Lung (tissue), 11 donors: ENCODE measurements at regions not wholly inside any gene's neighbourhood (a gene's known extent, or its start where the extent isn't known, plus 50 kb on each side); places are given as distances from the start of the nearest gene placed in this dataset.

ENCODE experiments used
- ATAC-seq: fragments of 200-7000 bp; cut with Tn5 transposase; one replicate; pipeline ENCODE4 v1.9.1; 2020; ENCODE audit warnings: moderate number of reproducible peaks; ENCODE audit not compliant: insufficient read depth, low FRiP score
- DNase-seq, 3 donors: peaks; one replicate each; pipeline ENCODE4 v3.0.0-alpha.2; 2013 to 2017
- H3K27ac ChIP-seq, 2 donors: one replicate each; pipeline ENCODE4 v1.5.1; 2013; ENCODE audit warnings: mild to moderate bottlenecking in 2 of 2, moderate library complexity in 2 of 2, control low read depth in 1 of 2, inconsistent platforms in 1 of 2, low read depth in 1 of 2, low read length in 1 of 2
- H3K27me3 ChIP-seq, 3 donors: one replicate each; pipeline ENCODE4 v1.5.1; 2013; ENCODE audit warnings: low read length in 2 of 3; ENCODE audit not compliant: control insufficient read depth in 3 of 3, insufficient read depth in 3 of 3
- H3K36me3 ChIP-seq, 4 donors: one replicate each; pipeline ENCODE4 v1.5.1; 2013; ENCODE audit warnings: low read length in 4 of 4, mild to moderate bottlenecking in 1 of 4, moderate library complexity in 1 of 4; ENCODE audit not compliant: control insufficient read depth in 4 of 4, insufficient read depth in 4 of 4
- H3K4me1 ChIP-seq, 5 donors: one replicate each; pipeline ENCODE4 v1.5.1; 2013; ENCODE audit warnings: low read length in 5 of 5, mild to moderate bottlenecking in 2 of 5, moderate library complexity in 1 of 5; ENCODE audit not compliant: control insufficient read depth in 5 of 5, insufficient read depth in 5 of 5
- H3K4me3 ChIP-seq: one replicate; pipeline ENCODE4 v1.5.1; 2013; ENCODE audit warnings: mild to moderate bottlenecking, control low read depth, moderate library complexity
- H3K9ac ChIP-seq, 2 donors: one replicate each; pipeline ENCODE4 v1.5.1; 2013; ENCODE audit warnings: low read length in 2 of 2, control low read depth in 1 of 2; ENCODE audit not compliant: insufficient read depth in 1 of 2
- H3K9me3 ChIP-seq, 4 donors: one replicate each; pipeline ENCODE4 v1.5.1; 2013; ENCODE audit warnings: low read length in 3 of 4, mild to moderate bottlenecking in 1 of 4, moderate library complexity in 1 of 4; ENCODE audit not compliant: control insufficient read depth in 4 of 4, insufficient read depth in 3 of 4
- CTCF ChIP-seq: IDR thresholded peaks from 2 replicates; pipeline ENCODE4 v1.5.1; 2012; ENCODE audit warnings: mild to moderate bottlenecking; ENCODE audit errors: control extremely low read depth, extremely low read depth
- WGBS, 2 donors: extraction: QIAGEN DNeasy Blood & Tissue Kit; methylation state at CpG; one replicate each; pipeline ENCODE4 v1.1.7; 2013; 5-methylcytosine and 5-hydroxymethylcytosine counted together
- donor health status: control.
- donor health status: control.
- donor health status: Bipolar disorder and iron deficiency.
- donor health status: healthy.
- donor health status: DM: yes; HTN: yes; CAD: no.

DNA sequence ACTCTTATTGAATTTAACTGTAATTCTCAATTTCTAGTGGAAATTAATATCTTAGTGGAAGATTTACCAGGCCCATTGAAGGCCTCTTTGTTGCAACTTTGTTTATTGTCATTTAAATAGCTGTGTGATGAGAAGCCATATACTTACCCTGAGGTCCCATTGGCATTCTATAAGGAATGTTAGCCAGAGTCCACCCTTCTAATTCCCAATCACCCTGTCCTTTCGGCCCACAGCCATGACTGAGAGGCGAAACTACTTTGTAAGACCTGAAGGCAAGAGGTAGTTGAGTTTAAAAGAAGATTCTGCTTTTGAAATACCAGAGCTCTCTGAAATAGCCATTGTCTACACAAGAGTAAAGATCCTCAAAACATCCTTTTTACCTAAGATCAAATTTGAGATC is 290.5 kb upstream of the RARB start:
- Histone ChIP-seq H3K9ac (no peak overlapping the region), H3K4me3 (no peak overlapping the region), H3K4me1 (peaks cover 0 to 9% (median 0%) of the 10 kb centered on the region in 5 donors), H3K27ac (no peak overlapping the region), H3K36me3 (no peaks in the 10 kb centered on the region), H3K9me3 (peaks cover 0 to 3% (median 0%) of the 10 kb centered on the region in 4 donors), H3K27me3 (no peaks in the 10 kb centered on the region)
- ATAC-seq (no peak), DNase-seq (no peak)
- 93 to 95% methylated on average over 2 of the region's 2 CpGs for WGBS, 2 donors
- TF ChIP-seq CTCF: no peak

GRCh38 chr3:25139267-25139666 is 288.8 kb upstream of the RARB start:
- Histone ChIP-seq H3K4me3 (no peak overlapping the region), H3K36me3 (no peaks in the 10 kb centered on the region), H3K27ac (no peak overlapping the region), H3K9me3 (peaks cover 0 to 3% (median 0%) of the 10 kb centered on the region in 4 donors), H3K27me3 (no peaks in the 10 kb centered on the region), H3K4me1 (peaks cover 0 to 10% (median 0%) of the 10 kb centered on the region in 5 donors), H3K9ac (no peak overlapping the region)
- 92 to 94% methylated on average over 1 of the region's 1 CpG for WGBS, 2 donors
- no peak for TF ChIP-seq CTCF
- DNase-seq (no peak), ATAC-seq (no peak)

DNA sequence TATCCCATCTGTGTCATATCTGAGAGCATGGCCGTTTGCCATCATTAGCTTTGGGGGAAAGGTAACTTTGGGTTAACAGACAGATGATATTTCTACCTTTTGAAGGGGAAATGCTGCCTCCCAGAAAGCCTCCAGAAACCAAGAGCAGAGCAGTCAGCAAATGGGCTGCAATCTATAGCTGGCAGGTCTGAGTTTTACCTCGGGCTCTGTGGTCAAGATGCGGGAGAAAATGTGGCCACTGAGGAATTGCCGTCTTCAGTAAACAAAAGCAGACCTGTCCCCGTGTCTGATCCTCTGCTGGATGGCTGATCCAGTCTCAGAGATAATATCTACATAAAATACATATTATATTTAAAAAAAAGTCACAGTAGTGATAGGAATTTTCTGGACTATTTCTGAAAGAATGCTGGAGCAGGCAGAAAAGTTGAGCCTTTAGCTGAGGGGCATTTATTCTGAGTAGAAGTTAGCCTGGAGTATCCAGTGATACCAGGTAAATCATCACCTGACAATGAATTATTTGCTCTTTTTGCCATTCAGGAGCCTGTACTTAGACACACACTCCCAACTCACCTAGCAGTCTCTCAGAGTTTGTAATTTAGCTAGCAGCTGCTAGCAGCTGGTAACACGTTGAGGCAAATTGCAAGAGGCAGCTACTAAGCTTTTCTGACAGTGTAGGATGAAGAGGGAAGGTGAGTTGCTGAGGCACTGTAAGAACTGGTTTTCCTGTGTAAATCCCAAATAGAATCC is 285.3 kb upstream of the RARB start:
- H3K4me3 ChIP-seq: no peak overlapping the region
- no peak for ATAC-seq
- H3K36me3 ChIP-seq: no peaks in the 10 kb centered on the region
- no peak overlapping the region for H3K9ac ChIP-seq
- DNase-seq: peak in 1 of 3 donors; percentile 27
- TF ChIP-seq CTCF: no peak
- peaks cover 0 to 26% (median 0%) of the 10 kb centered on the region in 5 donors for H3K4me1 ChIP-seq
- no peaks in the 10 kb centered on the region for H3K27me3 ChIP-seq
- WGBS, 2 donors: 62 to 74% methylated on average over 6 of the region's 6 CpGs
- H3K27ac ChIP-seq: no peak overlapping the region
- H3K9me3 ChIP-seq: peaks cover 0 to 3% (median 0%) of the 10 kb centered on the region in 4 donors
